ENCODE measurements at regions not wholly inside any gene's neighbourhood (a gene's known extent, or its start where the extent isn't known, plus 50 kb on each side); places are given as distances from the start of the nearest gene placed in this dataset.

- TF ChIP-seq, protein P1, sequence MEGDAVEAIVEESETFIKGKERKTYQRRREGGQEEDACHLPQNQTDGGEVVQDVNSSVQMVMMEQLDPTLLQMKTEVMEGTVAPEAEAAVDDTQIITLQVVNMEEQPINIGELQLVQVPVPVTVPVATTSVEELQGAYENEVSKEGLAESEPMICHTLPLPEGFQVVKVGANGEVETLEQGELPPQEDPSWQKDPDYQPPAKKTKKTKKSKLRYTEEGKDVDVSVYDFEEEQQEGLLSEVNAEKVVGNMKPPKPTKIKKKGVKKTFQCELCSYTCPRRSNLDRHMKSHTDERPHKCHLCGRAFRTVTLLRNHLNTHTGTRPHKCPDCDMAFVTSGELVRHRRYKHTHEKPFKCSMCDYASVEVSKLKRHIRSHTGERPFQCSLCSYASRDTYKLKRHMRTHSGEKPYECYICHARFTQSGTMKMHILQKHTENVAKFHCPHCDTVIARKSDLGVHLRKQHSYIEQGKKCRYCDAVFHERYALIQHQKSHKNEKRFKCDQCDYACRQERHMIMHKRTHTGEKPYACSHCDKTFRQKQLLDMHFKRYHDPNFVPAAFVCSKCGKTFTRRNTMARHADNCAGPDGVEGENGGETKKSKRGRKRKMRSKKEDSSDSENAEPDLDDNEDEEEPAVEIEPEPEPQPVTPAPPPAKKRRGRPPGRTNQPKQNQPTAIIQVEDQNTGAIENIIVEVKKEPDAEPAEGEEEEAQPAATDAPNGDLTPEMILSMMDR (IDR thresholded peaks at IDR 0.05; ENCODE audit: insufficient read depth, low read length, poor library complexity, severe bottlenecking): no peak
- no peaks in the 10 kb centered on the region for H3K27me3 ChIP-seq (replicated peaks; ENCODE audit: control insufficient read depth, insufficient read depth, low read length)
- no peak overlapping the region for H3K4me3 ChIP-seq (replicated peaks; ENCODE audit: low read depth, low read length)
- H3K36me3 ChIP-seq (ENCODE audit: control insufficient read depth, insufficient read depth, low read length): no peaks in the 10 kb centered on the region
- no peak for DNase-seq (ENCODE audit: extremely low read depth, insufficient read length)
Measured at GRCh38 chr2:183347969-183348368, 223.7 kb downstream of the NUP35 start.

DNA sequence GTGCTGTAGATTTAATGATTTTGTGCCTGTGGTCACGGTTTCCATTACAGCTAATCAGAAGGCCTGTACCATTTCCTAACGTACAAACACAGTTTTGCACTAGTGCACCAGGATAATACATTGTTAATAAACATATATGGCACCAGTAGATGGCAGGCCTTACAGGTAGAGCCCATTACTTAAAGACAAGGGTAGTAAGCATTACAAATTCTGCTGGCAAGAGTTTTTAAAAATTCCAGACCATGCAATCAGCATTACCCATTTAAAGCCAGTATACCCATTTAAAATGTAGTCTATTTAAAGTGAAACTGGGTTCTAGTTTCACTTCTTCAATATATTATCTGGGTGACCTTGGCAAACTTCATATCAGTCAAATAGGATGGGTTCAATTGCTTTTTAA lies 224.2 kb downstream of the NUP35 start:
- peak; percentile 44 for DNase-seq (ENCODE audit: extremely low read depth, insufficient read length)
- no peaks in the 10 kb centered on the region for H3K36me3 ChIP-seq (ENCODE audit: control insufficient read depth, insufficient read depth, low read length)
- H3K27me3 ChIP-seq (replicated peaks; ENCODE audit: control insufficient read depth, insufficient read depth, low read length): no peaks in the 10 kb centered on the region
- no peak overlapping the region for H3K4me3 ChIP-seq (replicated peaks; ENCODE audit: low read depth, low read length)
- TF ChIP-seq, protein P1 (IDR thresholded peaks at IDR 0.05; ENCODE audit: insufficient read depth, low read length, poor library complexity, severe bottlenecking): peak; percentile 1

DNA sequence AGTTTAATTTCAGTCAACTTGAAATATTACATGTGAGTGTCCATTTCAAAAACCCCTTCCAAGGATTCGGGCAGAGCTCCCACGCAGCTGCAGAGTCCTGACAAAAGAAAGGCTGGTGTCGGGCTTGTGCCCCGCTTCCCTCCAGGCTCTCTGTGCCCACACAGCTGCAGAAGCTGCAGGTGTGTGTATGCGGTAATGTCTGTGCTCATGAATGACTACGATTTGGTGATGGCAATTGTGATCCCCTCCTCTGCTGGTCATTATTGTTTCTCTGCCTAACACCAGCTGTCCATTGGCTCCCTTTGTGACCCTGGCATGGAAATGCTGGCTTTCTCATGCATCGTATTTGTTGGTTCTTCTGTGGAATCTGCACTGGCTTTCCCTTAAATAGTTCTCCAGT lies 224.8 kb downstream of the NUP35 start:
- no peaks in the 10 kb centered on the region for H3K27me3 ChIP-seq (replicated peaks; ENCODE audit: control insufficient read depth, insufficient read depth, low read length)
- no peak overlapping the region for H3K4me3 ChIP-seq (replicated peaks; ENCODE audit: low read depth, low read length)
- H3K36me3 ChIP-seq (ENCODE audit: control insufficient read depth, insufficient read depth, low read length): no peaks in the 10 kb centered on the region
- TF ChIP-seq, protein P1 (IDR thresholded peaks at IDR 0.05; ENCODE audit: insufficient read depth, low read length, poor library complexity, severe bottlenecking): no peak
- DNase-seq (ENCODE audit: extremely low read depth, insufficient read length): peak; percentile 23

- Histone ChIP-seq H3K4me3 (replicated peaks; ENCODE audit: low read depth, low read length) (no peak overlapping the region), H3K36me3 (ENCODE audit: control insufficient read depth, insufficient read depth, low read length) (no peaks in the 10 kb centered on the region), H3K27me3 (replicated peaks; ENCODE audit: control insufficient read depth, insufficient read depth, low read length) (no peaks in the 10 kb centered on the region)
- TF ChIP-seq, protein P1 (IDR thresholded peaks at IDR 0.05; ENCODE audit: insufficient read depth, low read length, poor library complexity, severe bottlenecking): no peak
- no peak for DNase-seq (ENCODE audit: extremely low read depth, insufficient read length)
Measured at GRCh38 chr2:183359867-183360266, 235.6 kb downstream of the NUP35 start.

DNA sequence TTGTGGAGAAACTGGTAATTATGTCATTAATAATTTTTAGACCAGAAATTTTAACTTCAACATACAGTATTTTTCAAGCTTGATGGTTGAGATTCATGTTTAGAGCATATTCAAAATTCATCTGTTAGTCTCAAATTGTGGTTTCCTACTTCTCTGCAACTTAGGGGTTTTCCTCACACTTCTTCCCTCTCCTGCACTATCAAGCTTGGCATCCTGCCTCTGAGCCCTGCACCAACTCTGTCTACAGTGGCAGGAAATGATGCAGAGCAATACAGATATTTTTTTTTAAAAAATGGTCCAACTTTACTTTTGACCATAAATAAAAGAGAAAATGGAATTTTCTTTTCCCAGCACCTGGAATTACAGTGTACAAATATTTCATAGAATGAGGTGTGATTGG lies 247.3 kb downstream of the NUP35 start:
- no peak for DNase-seq (ENCODE audit: extremely low read depth, insufficient read length)
- Histone ChIP-seq H3K4me3 (replicated peaks; ENCODE audit: low read depth, low read length) (no peak overlapping the region), H3K27me3 (replicated peaks; ENCODE audit: control insufficient read depth, insufficient read depth, low read length) (no peaks in the 10 kb centered on the region), H3K36me3 (ENCODE audit: control insufficient read depth, insufficient read depth, low read length) (no peaks in the 10 kb centered on the region)
- TF ChIP-seq, protein P1 (IDR thresholded peaks at IDR 0.05; ENCODE audit: insufficient read depth, low read length, poor library complexity, severe bottlenecking): no peak

- Histone ChIP-seq H3K36me3 (ENCODE audit: control insufficient read depth, insufficient read depth, low read length) (no peaks in the 10 kb centered on the region), H3K4me3 (replicated peaks; ENCODE audit: low read depth, low read length) (no peak overlapping the region), H3K27me3 (replicated peaks; ENCODE audit: control insufficient read depth, insufficient read depth, low read length) (no peaks in the 10 kb centered on the region)
- no peak for DNase-seq (ENCODE audit: extremely low read depth, insufficient read length)
- TF ChIP-seq, protein P1 (IDR thresholded peaks at IDR 0.05; ENCODE audit: insufficient read depth, low read length, poor library complexity, severe bottlenecking): no peak
Measured at GRCh38 chr2:183375821-183376220, 251.6 kb downstream of the NUP35 start.

Measured in GM06990 (cell line).